HPDE6-E6E7 (cell line): ENCODE measurements at regions not wholly inside any gene's neighbourhood (a gene's known extent, or its start where the extent isn't known, plus 50 kb on each side); places are given as distances from the start of the nearest gene placed in this dataset.

Experiments used
- DNase-seq: peaks from one replicate; pipeline ENCODE4 v3.0.0; 2011; ENCODE audit warnings: missing footprints; ENCODE audit errors: extremely low spot score

DNA sequence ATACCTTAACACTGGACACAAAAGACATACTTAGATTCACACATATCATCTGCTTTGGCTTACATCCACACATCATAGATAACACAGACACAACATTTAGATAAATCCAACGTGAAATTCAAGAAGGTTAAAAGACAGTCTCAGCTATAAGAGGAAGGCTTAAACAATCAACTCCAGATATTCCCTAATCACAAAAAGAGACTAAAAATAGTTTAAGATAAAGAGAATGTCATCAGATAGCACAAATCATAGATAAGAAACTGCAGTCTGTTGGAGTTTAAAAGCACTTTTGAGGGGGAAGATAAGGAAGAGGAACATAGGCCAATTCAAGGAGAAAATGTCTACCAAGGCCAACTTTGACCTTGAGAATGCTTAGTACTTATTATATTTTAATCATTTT, 504.8 kb downstream of the JRKL start:
- no peak for DNase-seq

DNA sequence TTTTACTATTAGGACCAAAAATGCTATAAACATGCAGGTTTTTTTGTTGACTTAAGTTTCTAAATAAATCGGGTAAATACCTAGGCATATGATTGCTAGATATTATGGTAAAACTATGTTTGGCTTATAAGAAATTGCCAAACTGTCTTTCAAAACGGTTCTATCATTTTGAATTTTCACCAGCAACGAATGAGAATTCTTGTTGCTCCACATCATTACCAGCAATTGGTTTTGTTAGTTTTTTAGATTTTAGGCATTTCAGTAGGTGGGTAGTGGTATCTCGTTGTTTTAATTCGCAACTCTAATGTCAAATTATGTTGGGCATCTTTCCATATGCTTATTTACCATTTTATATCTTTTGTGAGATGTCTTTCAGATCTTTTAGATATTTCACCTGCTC, 510.2 kb downstream of the JRKL start:
- no peak for DNase-seq

DNA sequence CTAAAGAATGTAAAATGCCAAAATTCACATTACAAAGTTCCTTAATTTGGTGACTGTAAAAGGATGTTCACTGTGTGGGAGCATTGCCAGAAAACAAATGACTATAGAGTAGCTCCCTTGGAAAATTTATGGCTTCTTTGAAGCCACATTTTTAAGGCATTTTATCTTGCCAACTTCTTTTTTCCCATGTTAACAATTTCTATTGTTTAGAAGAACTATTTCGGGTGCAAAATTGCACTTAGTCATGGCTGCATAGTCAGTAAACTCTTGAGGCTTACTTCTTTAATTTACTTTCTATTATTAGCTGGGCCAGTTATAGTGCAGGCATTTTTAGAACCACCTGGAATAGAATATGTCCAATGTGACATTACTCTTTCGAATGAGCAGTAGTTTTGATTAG, 515.3 kb downstream of the JRKL start:
- no peak for DNase-seq

DNA sequence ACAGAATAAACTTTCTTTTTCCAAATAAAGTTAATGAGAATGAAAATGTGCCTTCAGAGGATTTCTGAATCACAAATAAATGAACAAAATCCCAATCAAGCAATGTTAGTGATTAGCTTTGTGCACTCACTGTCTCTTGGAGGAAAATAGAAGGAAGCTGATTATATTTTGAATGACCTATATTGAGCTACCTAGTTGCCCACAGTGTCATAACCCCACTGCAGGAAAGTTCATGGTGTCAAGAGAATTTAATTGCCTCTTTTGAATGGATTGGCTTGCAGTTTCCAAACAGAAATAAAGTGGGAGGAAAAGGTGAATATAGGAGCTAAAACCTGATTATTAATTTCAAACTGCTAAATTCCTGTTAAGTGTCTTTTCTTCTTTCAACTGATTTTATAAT, 515.9 kb downstream of the JRKL start:
- DNase-seq = no peak

DNA sequence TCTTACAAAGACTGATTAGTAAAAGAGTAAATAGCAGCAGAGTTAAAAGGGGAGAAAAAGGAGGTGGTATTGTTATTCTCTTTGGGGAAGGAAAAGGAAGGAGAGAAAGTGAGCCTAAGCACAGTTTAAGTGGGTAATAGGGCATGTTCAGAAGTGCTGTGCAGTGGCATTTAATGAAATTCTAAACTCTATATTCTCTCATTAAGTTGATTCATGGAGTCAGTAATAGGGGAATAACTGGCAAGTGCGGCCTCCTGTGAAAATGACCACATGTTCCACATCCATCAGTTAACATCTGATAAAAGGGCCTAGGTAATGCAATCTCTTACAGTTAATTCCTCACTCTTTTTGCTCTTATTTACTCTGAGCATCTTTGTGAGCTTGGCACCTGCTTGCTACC, 516.7 kb downstream of the JRKL start:
- no peak for DNase-seq

DNA sequence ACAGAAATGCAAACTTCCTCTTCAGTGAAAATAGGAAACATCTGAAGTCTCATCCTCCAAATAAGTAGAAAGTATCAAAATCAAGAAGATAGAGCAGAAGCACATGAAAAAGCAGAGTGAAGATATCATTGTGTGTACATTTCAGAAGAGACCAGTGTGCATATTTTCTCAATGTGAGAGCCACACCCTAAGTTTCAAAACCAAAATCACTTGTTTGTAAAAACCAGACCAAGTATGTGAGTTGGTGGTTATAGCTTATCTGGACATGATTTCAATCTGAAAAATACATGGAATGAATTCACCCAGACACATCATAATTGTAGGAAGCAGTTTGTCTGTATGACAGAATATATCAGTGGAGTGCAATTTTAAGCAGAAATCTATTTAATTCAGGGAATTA, 536.0 kb downstream of the JRKL start:
- no peak for DNase-seq

DNA sequence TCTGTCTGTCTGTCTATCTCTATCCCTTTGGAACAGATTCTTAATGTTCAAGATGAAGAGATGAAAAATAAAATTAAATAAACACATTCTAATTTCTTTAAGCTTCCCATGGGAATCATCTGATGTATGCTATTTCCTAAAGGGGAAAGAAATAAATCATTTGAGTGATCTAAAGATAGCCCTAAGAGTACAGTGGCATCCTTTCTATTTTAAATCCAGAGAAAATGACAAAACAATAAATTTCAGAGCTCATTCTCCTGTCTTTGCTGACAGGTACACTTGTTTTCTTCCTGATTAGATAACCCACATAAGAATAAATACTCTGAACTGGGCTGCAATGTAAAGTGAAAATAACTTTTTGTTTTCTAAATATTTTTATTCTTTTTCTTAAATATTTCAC, 550.4 kb downstream of the JRKL start:
- no peak for DNase-seq

DNA sequence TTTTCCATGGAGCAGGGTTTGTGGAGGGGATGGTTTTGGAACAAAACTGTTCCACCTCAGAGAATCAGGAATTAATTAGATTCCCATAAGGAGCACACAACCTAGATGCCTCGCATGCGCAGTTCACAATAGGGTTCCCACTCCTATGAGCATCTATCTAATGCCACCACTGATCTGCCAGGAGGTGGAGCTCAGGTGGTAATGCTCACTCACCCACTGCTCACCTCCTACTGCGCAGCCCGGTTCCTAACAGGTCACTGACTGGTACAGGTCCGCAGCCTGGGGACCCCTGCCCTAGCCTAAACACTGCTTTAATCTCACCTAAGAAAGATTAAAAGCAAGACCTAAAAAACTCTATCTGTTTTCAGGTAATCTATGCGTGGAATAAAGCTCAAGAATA, 553.0 kb downstream of the JRKL start:
- DNase-seq = no peak

DNA sequence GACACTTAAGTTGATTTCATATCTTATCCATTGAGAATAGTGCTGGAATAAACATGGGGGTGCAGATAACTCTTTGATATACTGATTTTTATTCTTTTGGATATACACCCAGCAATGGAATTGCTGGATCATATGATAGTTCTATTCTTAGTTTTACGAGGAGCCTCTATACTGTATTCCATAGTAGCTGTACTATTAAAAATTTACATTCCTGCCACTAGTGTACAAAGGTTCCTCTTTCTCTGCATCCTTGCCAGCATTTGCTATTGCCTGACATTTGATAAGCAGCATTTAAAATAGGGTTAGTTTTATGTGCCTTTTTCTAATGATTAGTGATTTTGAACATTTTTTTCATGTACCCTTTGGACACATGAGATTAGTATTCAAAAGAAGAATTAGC, 554.2 kb downstream of the JRKL start:
- DNase-seq = no peak

DNA sequence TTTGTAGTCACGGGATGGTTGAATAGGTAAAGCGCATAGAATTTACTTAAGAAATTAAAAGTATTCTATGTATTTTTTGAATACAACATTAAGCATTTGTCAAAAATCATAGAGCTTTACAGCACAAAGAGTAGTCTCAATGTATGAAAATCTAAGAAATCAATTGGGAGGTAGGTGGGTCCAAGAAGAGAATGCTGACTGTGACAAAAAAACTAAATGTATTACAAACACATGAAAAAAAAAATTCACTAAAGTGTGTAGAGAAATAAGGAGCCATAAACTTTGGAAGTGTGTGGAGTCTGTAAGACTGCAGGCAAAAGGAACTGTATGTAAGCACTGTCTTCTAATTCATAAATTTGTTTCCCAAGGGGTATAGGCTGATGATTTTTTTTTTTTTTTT, 558.3 kb downstream of the JRKL start:
- DNase-seq = no peak

DNA sequence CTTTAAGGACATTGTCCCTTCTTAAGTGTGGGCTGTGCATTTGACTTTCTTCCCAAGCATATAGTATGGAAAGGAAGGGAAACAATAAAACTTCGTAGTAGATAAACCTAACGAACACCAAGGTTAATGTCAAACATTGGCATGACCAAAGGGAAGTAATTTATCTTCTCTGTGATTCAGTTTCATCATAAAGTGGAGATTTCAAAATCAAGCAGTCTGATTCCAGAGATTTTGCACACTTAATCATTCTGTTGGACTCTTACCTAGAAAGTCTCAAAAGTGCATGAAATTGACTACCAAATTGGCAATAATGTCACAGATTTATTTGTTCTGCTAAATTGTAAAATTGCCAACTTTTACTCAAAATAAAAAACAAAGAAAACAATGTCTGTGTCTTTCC, 559.7 kb downstream of the JRKL start:
- DNase-seq = no peak

DNA sequence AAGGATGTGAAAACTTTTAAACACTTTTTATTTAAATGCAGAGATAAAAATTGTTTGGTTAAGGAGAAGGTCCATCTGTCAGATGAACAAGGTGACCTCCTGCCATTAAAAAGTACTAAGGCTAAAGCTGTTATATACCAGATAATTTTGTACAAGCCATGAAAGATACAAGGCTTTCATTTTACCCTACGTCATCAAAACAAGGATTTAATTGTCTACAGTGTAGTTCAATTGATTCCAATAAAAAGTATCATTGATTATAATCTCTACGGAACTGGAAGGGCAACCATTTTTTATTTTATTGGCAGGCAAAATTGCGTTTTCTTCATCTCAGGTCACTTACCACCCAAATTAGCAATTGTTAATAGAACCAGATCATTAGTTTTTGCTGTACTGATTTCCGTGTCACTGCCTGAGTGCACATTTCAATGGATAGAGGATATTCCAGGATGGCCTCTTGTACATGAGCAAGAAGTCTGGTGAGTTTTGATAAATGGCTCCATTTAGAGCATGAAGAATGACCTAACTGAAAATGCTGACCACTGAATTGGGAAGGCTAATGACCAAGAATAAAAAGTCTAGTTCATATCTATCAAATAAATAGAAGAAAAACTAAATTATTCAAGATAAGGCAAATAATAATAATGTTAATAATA, 564.9 kb downstream of the JRKL start:
- DNase-seq = no peak

DNA sequence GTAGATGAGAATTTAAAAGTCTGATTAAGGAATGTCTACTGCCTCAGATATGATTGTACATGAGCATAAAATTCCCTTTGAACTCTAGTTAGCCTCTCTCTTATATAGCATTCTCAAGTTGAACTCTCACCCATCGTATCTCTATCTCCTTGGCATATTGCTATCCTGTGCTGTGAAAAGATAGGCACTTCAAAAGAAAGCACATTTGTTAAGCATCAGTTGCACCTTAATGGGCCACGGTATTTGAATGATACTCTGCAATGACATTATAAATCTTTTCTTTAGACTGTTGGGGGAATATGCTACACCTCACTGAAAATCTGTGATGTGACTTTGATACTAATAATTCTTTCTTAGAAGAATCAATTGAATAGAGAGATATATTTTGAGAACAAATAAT, 570.7 kb downstream of the JRKL start:
- no peak for DNase-seq

DNA sequence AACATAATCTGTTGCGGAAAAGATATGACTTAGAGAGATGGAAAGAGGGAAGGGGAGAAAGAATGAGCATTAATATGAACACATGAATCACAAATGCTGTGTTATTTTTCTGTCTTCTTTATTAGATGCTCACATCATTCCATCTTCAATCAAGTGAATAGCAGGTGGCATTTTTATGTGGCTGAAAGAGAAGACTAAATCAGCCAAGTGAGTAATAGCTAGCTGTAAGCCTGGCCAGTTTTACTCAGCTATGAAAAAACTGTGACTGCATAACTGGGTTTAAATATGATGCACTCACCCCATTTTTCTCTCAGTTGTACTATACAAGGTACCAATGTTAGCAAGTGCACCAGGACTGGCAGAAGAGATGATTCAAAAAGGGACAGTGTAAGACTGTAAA, 571.1 kb downstream of the JRKL start:
- no peak for DNase-seq

DNA sequence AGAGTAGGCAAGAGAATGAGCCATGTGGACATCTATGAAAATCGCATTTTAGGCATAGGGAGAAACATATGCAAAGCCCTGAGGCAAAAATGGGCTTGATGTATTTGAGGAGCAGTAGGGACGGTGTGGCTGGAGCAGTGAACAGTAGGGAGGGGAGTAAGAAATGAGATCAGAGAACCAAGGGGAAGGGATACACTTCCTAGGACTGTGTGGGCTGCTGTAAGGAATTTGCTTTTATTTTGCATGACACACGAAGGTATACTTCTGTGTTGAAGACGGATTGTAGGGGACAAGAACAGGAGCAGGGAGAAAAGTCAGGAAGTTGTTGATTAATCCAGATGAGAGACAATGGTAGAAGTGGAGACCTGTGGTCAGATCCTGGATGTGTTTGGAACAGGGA, 572.1 kb downstream of the JRKL start:
- no peak for DNase-seq

DNA sequence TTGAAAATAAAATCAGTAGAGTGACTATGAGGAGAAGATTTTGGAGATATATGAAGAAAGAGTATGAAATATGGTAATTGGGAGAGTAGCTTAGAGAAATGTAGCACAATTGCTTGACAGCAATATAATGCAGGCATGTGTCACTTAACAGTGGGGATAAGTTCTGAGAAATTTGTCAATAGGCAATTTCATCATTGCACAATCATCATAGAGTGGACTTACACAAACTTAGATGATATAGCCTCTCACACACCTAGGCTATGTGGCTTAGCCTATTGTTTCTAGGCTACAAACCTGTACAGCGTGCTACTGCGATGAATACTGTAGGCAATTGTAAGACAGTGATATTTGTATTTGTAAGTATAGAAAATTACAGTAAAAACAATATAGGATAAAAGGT, 573.6 kb downstream of the JRKL start:
- DNase-seq = no peak

DNA sequence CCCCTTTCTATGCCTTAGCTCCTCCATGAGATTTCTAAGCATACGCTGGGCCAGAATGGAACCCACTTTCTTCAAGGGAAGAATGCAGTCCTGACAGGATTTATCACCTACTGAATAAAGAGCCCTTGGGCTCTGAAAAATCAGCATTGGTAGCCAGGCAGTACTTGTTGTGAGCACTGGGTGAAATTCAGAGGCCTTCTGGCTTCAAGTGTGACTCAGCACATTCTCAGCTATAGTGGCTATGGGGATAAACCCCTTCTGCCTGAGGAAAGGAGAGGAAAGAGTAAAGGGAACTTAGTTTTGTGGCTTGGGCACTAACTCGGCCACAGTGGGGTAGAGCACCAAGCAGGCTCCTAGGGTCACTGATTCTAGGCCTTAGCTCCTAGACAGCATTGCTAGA, 574.8 kb downstream of the JRKL start:
- no peak for DNase-seq

DNA sequence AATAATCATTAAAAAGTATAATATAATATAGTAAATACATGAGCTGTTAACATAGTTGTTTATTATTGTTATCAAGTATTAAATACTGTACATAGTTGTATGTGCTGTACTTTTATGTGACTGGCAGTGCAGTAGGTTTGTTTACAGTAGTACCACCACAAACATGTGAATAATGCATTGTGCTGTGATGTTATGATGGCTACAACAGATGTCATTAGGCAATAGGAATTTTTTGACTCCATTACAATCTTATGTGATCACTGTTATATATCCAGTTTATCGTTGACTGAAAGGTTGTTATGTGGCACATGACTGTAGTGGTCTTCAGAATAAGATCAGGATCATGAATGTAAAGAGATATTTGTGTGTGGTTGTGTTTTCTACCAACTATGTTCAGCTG, 577.8 kb downstream of the JRKL start:
- no peak for DNase-seq

DNA sequence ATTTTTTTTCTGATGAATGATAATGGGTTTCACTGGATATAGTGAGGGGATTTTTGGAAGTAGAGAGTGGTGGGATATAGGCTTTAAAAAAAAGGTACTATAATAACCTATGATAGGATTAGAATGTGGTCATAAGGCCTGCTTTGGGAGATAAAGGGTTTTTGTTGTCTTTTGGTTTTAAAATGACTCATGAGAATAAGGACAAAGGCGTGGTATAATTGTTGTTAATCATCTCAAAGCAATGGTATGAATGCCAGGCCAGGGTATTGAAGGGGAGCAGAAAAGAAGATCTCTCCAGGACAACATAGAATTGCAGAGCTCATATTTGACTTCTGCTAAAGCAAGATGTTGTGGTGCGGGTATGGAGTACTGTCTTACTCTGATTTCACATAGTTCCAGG, 579.4 kb downstream of the JRKL start:
- no peak for DNase-seq

DNA sequence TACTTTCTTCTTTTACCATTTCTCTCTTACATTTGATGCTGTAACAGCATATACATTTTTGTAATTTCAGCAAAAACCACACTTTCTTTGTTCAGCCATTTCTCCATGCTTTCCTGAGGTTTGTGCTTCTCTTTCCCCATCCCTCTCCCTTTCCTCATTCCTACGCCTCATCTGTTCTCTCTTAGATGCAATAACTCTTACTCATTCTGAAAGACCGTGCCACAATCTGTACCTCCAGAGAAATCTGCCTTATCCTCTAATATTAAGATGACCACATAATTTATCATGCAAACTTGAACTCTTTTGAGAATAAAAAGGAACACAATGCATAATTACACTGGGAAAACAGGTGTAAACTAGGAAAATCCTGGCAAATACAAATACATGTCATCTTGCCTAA, 588.9 kb downstream of the JRKL start:
- DNase-seq = no peak

DNA sequence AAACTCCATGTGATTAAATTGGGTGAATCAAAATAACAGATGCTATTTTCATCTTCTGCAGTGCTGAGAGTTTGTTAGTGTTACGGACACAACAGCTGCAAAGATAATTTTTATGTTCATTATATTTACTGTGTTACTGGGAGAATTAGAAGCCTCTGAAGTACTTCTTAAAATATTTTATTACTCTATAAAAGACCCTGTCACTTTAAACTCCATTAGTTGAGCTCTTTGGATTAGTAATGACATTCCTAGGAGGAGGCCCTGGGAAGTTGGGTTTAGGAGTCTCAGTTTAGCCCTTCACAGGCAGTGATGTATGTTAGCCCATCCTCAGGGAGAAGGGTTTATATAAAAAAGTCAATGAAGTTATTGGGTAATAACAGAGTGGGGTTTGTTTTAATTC, 596.7 kb downstream of the JRKL start:
- DNase-seq = no peak

DNA sequence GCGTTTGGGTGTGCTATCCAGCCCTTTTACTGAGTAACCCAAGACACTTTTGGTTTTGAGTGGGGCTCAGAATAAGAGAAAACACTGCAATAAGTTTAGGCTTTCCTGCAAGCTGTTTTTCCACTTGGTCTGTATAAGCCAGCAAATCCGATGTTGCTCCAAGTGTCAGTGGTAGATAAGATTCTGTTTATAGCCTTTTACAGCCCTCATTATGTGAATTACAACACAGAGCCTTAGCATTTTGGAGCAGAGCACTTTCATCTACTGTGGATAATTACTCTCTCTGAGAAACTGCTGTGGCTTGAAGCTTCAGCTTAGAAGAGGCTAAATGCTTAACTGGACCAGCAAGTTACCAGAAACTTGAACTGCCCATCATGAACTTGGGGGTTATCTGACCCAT, 601.1 kb downstream of the JRKL start:
- DNase-seq = no peak

DNA sequence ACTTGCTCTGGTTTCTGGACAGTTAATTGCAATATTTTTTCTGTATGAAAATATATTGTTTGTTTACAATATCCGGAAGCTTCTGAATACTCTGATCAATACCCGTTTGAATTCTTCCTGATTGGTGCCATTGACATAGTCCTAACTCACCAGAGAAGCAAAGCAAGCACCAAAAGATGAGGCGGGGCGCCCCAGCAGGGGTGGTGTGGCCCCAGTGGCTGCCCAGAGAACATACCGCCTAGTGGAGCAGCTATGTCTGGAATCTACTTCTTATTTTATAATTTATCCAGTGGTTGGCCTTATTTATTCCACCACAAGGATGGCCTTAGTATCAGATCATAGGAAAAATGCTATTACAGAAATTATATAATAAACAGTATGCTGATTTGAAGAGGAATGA, 610.7 kb downstream of the JRKL start:
- no peak for DNase-seq

DNA sequence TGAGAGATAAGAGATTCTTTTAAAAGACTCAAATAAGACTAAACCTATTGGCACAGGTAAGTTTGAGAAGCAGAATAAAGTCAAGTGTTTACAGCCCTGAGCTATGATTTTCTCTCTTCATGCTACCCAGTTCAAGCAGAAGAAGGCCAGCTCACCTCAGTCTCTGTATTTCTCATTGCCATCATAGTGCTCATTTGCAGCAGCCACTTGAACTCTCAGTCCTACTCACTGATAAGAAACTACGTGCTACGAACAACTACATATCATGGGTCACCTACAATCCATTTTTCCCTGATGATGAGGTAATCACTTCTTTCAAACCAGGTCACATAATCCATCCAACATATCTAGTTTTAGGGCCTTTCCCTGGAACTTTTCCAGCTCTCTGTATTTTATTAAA, 617.5 kb downstream of the JRKL start:
- DNase-seq = no peak

DNA sequence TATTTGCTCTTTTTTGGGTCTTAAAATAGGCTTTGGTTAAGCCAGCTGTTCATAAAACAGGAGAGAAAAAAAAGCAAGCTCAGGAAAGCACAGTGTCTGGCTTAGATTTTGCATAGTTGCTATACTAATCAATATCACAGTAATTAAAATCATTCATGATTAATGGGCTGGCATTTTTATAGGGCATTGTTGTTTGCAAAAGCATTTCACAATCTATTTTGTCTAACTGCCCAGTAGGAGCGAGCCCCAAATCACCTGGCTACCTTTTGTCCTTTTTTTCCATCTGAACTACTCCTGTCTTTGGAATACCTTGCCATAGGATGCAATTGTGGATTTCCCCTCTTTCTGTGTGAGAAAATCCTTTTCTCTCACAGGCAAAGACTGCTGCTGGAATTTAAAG, 619.8 kb downstream of the JRKL start:
- DNase-seq = no peak
